A673 (cell line): ENCODE measurements at regions not wholly inside any gene's neighbourhood (a gene's known extent, or its start where the extent isn't known, plus 50 kb on each side); places are given as distances from the start of the nearest gene placed in this dataset.

Experiments used
- BruUV-seq: library from RNA; stranded (reverse); fragments of 400-500 nt; replicated peaks from 2 replicates; lab custom pipeline; 2021; lab: Mats Ljungman, UMichigan
- CTCF ChIA-PET: fragments of 300-600 bp; sonication (Branson Sonifier 250); formaldehyde crosslinking; loops from one replicate; lab custom pipeline; 2022; ENCODE audit warnings: antibody characterized with exemption; lab: Charles Lee
- POLR2A ChIA-PET: fragments of 300-600 bp; sonication (Branson Sonifier 250); formaldehyde crosslinking; loops from one replicate; lab custom pipeline; 2022; ENCODE audit warnings: antibody characterized with exemption; ENCODE audit not compliant: low non-redundant PET; lab: Charles Lee
- DNase-seq: peaks from one replicate; pipeline ENCODE4 v3.0.0-alpha.2; 2015; ENCODE audit warnings: low spot score
- H3K27ac ChIP-seq: fragments of 200-600 bp; sonication (generic); 2 replicates; pipeline ENCODE4 v1.5.1; 2016; ENCODE audit warnings: mixed run types, low read depth, mild to moderate bottlenecking, mixed read lengths, antibody characterized with exemption, low read length; ENCODE audit not compliant: poor library complexity, severe bottlenecking
- H3K27me3 ChIP-seq: fragments of 200-600 bp; sonication (generic); replicated peaks from 2 replicates; pipeline ENCODE4 v1.6.1; 2017; ENCODE audit warnings: mixed run types, low read depth, mild to moderate bottlenecking, mixed read lengths, antibody characterized with exemption, low read length; ENCODE audit not compliant: insufficient read depth, poor library complexity
- H3K36me3 ChIP-seq: fragments of 200-600 bp; sonication (generic); 2 replicates; pipeline ENCODE4 v1.6.1; 2016; ENCODE audit warnings: mixed run types, mild to moderate bottlenecking, mixed read lengths, antibody characterized with exemption, low read length; ENCODE audit not compliant: insufficient read depth, poor library complexity, severe bottlenecking
- H3K4me1 ChIP-seq: fragments of 200-600 bp; sonication (generic); 2 replicates; pipeline ENCODE4 v1.6.1; 2017; ENCODE audit warnings: mixed run types, mild to moderate bottlenecking, mixed read lengths, antibody characterized with exemption, low read length; ENCODE audit not compliant: insufficient read depth, poor library complexity, severe bottlenecking
- H3K4me3 ChIP-seq: fragments of 200-600 bp; sonication (generic); 2 replicates; pipeline ENCODE4 v1.5.1; 2016; ENCODE audit warnings: low read depth, mixed run types, mild to moderate bottlenecking, mixed read lengths, low read length; ENCODE audit not compliant: poor library complexity, severe bottlenecking
- H3K9me3 ChIP-seq: fragments of 200-600 bp; sonication (generic); 2 replicates; pipeline ENCODE4 v1.6.1; 2016; ENCODE audit warnings: mixed run types, low read depth, mild to moderate bottlenecking, mixed read lengths, antibody characterized with exemption, low read length; ENCODE audit not compliant: poor library complexity, severe bottlenecking
- CTCF ChIP-seq: fragments of 300-800, 200-600 bp; sonication (generic); conservative IDR thresholded peaks from 2 replicates; pipeline ENCODE4 v1.5.1; 2017; ENCODE audit warnings: low read depth, mild to moderate bottlenecking, antibody characterized with exemption, low read length, moderate library complexity, mixed read lengths
- EZH2 ChIP-seq: fragments of 200-600 bp; sonication (generic); IDR thresholded peaks from 2 replicates; pipeline ENCODE4 v1.6.1; 2017; ENCODE audit warnings: borderline replicate concordance, low read depth, mild to moderate bottlenecking, mixed read lengths, antibody characterized with exemption, low read length; ENCODE audit not compliant: poor library complexity, severe bottlenecking
- intact Hi-C: fragments of 100-400 bp; cut with micrococcal nuclease; formaldehyde crosslinking; loops from one replicate; pipeline ENCODE4 v1.10.0; 2022; ENCODE audit not compliant: unreplicated experiment

DNA sequence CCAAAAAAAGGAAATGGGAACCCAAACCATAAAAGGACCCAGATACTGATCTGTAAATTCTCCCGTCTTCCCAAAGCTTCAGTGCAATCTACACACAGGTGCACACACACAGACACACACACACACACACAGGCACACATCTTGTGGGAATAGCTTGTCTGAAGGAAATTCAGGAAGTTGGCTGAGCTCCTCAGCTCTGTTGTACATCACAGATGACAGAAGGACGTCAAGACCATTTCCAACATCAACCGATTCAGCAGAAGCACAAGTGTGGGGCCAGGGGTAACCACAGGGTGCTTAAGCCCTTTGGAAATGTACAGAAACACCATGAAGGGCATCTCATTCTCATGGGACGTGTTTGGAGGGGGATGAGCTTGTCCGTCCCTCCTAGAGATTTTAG is 498.1 kb upstream of the PSMD7 start:
- intact Hi-C loops, result no loop called here
- CTCF ChIA-PET, result no interaction called here
- Histone ChIP-seq H3K4me3 (no peak overlapping the region), H3K36me3 (no peaks in the 10 kb centered on the region), H3K9me3 (no peaks in the 10 kb centered on the region), H3K27ac (no peak overlapping the region), H3K4me1 (no peaks in the 10 kb centered on the region), H3K27me3 (peaks cover 63% of the 10 kb centered on the region)
- TF ChIP-seq EZH2, result no peak
- TF ChIP-seq CTCF, result no peak
- DNase-seq, result no peak
- no TSS peak for BruUV-seq
- POLR2A ChIA-PET, result interaction anchor here (0.6 kb wide), 1 partner anchor 132 kb away, joined by 4 read pairs; no protein-coding TSS in a partner anchor

GRCh38 chr16:73797115-73797514 is 499.5 kb upstream of the PSMD7 start:
- POLR2A ChIA-PET, result no interaction called here
- Histone ChIP-seq H3K4me3 (no peak overlapping the region), H3K36me3 (no peaks in the 10 kb centered on the region), H3K9me3 (no peaks in the 10 kb centered on the region), H3K27ac (no peak overlapping the region), H3K27me3 (peaks cover 74% of the 10 kb centered on the region), H3K4me1 (no peaks in the 10 kb centered on the region)
- no peak for TF ChIP-seq CTCF
- TF ChIP-seq EZH2, result no peak
- CTCF ChIA-PET, result no interaction called here
- intact Hi-C loops, result no loop called here
- no peak for DNase-seq
- no TSS peak for BruUV-seq

- BruUV-seq, result no TSS peak
- H3K4me3 ChIP-seq, result no peak overlapping the region
- no peak for DNase-seq
- no peaks in the 10 kb centered on the region for H3K9me3 ChIP-seq
- intact Hi-C loops, result no loop called here
- H3K27me3 ChIP-seq, result peaks cover 73% of the 10 kb centered on the region
- no peaks in the 10 kb centered on the region for H3K4me1 ChIP-seq
- H3K36me3 ChIP-seq, result no peaks in the 10 kb centered on the region
- no peak overlapping the region for H3K27ac ChIP-seq
- no peak for TF ChIP-seq EZH2
- no peak for TF ChIP-seq CTCF
- ChIA-PET CTCF (no interaction called here), POLR2A (no interaction called here)
Observed at GRCh38 chr16:73796241-73796640, 500.4 kb upstream of the PSMD7 start.
